NCI-H146 (cell line): ENCODE measurements at regions not wholly inside any gene's neighbourhood (a gene's known extent, or its start where the extent isn't known, plus 50 kb on each side); places are given as distances from the start of the nearest gene placed in this dataset.
"Not testable (repeated sequence)": the region's sequence is repeated elsewhere in the genome, so short reads cannot be mapped to it uniquely, and the experiment has no call there.

Experiments
- DNase-seq: peaks from one replicate; lab custom pipeline; 2025; lab: John Stamatoyannopoulos, UW

DNA sequence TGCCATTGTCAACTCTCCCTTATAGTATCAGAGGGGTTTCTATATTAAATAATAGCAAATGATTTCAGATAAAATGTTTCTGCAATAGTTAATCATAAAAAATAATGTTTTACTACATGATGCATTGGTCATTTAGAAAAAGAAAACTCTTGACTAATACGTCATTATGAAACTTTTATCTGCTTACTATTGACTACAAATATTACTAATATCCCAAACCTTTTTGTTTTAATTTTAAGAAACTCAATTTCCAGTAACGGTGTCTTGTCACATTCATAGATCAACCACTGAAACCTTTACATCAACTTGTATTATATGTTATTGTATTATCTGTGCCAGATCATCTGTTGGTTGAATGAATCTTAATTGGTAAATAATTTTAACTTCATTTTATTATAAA, 482.9 kb upstream of the SLC35B3 start:
- DNase-seq, result no peak

DNA sequence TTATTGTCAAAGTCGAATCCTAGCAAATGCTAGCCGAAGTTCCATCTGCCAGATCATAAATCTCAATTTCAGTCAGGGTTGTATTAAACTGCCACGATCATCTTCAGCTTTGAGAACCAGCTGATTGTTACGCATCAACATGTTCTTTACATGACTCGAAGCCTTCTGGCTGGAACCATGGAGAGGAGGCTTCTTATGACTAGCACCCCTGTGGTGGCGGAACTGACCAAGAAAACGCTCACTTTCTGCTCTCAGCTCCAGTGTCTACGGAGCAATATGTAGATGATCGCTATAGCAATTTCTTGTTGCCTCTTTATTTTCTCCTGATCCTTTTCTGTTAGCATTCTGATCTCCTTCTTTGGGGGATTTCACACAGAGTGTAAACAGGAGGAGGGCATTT, 479.4 kb upstream of the SLC35B3 start:
- no peak for DNase-seq

DNA sequence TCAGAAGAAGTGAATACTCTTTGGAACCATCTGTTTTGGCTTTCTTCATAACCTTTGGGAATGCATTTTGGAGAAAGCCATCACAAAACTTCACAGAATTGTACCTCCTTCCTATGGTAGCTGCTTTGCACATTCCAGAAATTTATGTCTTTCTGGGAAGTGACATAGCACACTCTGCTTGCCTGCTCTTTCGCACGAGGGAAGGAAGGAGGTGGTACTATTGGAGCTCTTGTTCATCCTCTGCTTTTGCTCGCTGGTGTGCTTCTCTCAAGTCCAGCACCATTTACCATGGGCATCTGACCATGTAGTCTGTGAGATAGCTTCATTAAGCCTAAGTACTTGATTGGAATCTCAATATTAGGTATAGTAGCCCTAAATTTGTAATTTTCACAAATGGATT, 473.3 kb upstream of the SLC35B3 start:
- DNase-seq, result no peak

DNA sequence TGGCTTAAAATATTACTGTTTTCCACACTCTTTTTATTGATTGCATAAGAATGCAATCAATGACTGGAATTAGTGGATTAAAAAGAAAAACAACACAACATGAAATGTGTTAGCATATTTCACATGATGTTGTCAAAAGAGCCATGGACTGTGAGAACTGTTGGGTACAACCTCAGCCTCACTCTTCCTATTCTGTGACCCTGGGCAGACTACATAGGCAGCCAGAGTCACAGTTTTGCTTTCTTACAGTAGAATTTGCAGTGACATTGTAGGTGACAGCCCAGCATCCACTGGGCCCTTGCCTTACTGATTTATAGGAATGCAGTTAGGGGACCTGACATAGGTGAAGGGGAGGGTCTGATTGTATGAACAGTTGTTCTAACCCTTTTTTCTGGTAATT, 471.4 kb upstream of the SLC35B3 start:
- DNase-seq, result no peak

DNA sequence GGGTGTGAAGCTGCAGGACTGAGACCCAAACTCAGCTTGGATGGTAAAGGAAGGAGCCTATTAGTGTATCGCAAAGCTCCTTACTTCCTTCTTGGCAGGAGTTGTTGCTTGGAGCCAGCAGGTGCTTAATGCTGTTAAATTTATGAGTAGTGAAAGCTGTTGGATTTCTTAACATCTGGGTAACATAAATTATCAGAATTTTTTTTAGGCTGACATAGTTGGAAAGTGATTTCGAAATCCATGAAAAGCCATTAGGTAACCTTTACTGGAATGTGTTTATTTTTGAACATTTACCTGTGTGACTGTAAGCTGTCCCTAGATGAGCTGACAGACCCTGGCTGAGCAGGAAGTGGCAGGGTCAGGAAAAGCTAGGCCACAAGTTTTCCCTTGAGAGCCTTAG, 470.4 kb upstream of the SLC35B3 start:
- no peak for DNase-seq

DNA sequence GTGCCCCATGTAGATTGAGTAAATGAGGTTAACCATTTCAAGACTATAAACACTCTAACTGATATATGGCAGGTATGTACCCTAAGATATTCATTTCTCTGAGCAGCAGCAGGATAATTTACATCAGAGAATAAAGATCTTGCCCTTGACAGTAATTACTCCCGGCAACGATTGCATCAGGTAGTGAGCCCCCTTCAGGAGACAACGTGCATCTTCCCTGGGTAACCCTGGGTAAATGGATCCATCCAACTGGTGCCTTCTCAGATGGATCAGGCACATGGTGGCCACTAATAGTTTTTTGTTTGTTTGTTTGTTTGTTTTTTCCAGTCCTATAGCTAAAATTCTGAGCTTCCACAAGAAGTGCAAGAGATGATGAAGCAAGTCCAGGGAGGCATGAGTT, 469.4 kb upstream of the SLC35B3 start:
- DNase-seq, result no peak

DNA sequence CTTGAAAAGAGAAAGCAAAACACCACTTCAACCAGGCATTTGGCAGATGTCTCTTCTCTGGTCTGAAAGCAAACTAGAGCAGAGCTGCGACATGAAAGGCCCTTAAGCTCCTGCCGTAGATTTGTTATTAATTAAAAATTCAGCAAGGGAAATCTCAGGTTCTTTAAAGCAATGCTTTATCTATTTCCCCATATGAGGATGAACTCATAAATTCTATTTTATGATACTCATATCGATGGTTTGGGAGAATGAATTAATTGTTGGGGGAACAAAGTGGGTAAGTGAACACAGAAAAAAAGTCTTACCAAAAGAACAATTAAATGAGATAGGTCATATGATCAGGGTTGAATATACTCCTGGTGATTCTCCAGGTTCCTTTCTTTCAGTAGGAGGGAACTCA, 464.7 kb upstream of the SLC35B3 start:
- DNase-seq, result no peak

DNA sequence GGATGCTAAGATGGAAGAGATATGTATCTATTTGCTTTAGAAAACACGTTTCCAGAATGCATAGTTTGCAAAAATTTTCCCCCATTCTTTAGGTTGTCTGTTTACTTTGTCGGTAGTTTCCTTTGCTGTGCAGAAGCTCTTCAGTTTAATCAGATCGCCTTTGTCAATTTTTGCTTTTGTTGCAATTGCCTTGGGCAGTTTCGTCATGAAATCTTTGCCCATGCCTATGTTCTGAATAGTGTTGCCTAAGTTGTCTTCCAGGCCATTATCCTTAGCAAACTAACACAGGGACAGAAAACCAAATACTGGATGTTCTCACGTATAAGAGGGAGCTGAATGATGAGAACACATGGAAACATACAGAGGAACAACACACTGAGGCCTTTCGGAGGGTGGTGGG, 454.2 kb upstream of the SLC35B3 start:
- DNase-seq, result no peak

DNA sequence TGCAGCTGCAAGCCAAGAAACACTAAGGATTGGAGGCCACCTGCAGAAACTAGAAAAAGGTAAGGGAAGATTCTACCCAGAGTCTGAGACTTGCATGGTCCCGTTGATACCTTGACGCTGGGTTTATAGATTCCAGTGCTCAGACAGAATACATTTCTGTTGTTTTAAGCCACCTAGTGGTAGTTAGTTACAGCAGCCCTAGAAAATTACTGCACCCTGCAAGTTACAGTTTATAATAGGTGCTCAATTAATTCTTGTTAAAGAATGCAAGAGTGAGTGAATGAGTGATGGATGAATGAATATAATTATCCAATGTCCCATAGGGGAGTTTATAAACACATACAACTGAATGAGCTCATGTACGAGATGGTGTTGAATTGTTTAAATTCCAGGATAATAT, 453.1 kb upstream of the SLC35B3 start:
- no peak for DNase-seq

DNA sequence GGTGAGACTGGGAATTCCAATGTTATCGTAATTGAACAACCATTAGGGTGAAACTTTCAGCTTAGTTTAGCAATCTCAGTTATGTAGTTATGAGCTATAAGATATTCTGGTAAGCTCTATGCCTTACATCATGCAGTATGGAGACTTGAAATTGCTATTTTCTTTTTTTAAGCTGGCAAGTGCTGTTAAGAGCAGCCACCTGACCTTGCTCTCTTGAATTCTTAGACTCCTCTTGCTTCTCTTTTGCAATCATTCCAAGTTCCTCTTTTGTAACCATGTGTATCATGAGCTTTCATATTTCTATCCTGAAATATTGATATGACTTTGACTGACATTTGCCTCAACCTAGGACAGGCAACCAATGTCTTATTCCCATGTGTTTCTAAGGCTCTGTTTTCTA, 446.3 kb upstream of the SLC35B3 start:
- no peak for DNase-seq

DNA sequence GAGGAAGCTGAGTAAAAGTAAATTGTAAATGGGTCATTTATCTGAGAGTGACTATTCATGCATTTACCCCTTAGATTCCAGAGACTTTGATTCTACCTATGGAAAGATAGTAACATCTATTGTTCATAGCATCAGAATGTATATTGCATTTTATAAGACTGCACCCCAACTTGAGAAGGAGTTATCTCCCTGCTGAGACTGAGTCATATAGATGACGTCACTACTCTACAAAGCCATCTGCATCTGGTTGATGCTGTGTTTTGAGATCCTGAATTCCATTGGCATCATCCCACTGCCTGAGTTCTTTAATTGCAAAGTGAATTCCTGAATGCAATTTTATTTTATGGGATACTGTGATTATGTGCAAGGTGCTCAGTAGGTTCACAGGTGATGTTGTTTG, 444.0 kb upstream of the SLC35B3 start:
- DNase-seq, result no peak

DNA sequence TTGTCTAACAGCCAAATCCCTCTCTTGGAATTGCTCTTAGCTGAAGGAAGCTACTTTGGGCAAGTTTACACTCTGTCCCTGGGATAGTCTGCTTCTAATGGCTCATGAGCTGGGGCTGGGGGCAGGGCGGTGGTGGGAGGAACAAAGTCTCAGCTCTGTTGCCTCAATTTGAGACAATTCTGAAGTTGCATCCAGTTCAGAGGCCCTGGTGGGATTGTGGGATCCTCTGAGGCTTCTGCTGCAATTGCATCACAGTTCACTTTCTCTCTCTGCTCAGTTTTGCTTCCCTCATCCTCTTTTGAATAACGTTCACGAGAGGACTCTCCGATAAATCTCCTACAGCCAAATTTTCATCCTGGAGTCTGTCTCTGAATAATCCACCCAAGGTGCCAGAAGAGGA, 440.6 kb upstream of the SLC35B3 start:
- no peak for DNase-seq

DNA sequence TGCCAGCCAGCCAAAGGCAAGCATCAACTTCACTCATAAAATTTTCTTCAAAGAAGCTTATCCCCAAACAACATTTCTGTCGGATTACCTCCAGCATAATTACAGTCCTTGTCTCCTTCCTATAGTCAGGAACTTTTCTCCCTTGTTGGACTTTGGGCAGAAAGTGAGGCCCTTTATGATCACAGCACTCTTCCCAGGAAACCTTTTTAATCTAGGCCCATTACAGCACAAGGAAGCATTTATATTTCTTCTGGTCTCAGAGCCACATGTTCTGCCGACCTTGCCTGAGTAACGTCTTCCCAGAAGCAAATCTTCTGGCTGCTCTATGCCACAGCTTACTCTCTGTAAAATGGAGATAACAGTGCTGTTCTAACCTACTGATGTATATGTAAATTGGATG, 437.2 kb upstream of the SLC35B3 start:
- DNase-seq, result no peak

DNA sequence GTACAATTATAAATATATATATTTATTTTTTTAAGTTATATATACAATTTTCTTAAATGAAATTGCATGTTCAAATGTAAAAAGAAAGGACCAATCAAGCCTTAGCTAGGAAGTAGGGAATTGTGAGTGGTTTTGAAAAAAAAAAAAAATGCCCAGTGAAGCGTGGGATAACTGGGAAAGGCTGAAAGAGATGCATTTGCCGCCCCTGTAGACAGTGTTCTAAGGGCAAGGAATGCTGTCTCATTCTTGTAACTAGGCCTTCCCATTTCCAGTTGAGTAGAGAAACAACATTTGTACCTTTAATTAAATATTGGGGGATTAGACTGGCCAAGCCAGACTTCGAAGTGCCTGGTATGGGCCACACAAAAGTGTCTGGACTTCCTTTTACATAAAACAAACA, 430.1 kb upstream of the SLC35B3 start:
- DNase-seq, result no peak

DNA sequence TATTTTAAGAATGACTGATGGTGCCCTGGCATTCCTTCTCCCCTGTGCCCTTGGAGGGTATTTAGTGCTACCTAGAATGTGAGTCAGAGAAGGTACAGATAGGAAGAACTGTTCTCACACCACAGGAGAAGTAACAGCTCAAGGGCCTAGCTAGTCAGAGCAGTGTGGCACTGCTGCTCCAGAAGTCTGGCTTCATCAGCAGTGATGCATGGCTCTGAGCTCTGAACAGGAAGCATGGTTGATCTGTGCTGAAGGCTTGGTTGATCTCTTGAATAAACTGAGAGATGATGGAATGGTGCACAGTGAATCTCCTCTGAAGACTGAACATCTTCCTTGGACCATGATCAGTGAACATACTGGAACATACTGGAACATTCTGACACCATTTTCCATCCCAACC, 425.3 kb upstream of the SLC35B3 start:
- no peak for DNase-seq

DNA sequence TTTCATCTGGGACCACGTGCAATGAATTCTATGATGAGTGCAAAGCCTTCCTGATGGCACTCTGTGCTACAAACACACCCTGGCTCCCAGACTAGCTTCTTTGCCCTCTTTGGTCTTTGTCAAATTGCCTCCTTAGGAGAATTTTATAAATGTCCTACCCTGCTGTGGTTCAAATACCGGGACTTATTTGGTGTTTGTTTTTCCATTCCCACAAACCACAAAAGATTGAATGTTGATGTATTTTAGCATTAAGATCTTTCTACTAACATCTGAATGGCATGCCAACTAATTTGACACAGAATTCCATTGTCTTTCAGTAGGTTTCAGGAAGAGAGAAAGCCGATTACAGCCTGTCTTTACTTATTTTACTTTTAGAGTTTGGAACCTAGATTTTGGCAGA, 424.2 kb upstream of the SLC35B3 start:
- no peak for DNase-seq

DNA sequence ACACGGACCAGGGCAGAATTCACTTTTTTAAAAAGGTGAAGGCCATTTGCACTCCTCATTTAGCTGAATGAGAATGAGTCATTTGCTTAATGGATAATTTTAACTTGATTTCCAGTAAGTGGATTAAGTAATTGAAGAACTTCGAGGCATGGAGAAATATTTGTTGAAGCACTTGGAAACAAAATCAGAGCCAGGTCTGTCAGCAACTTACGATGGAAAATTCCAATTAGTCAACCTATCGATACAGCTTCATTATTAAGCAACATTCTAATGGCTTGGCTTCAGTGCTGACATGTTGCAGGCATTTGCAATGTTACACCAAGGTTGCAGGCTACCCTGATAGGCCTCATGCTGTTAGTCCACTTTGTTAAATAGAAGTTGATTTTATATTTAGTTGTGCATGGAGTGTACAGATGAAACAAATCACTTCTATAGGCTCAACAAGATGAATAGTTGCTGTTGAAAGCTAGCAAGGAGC, 423.5 kb upstream of the SLC35B3 start:
- DNase-seq, result no peak

DNA sequence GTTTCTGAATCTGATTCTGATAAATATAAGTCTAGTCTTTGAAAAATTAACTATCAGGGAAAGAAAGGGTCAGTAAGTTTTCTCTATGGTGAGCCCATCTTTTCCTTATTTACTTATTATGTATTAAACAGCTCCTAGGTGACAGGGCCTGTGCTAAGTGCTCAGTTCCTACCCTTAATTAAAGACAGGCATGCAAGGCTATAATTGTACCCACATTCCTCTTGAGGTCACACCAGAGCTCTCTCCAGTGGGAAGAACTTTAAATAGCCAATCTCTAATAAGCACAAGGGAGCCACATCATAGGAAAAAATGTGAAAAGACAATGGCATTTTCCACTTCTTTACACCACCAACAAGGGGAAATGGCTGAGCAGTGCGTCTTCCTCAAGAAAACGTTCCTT, 421.8 kb upstream of the SLC35B3 start:
- no peak for DNase-seq

DNA sequence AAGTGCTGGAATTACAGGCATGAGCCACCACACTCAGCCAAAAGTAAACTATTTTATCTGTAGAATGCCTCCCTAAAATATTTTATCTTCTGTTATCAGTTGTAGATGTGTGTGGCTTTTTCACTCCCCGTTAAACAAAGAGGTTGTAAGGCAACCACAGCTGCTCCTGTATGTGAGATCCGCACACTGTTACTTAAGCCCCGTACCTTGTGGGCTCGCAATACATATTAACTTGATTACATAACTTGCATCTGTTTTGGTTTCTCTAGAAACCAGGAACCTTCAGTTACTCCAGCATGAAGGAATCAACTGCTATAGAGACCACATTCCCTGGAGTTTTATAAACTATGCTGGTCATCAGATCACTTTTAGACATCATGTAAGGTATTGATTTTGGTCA, 420.1 kb upstream of the SLC35B3 start:
- no peak for DNase-seq

DNA sequence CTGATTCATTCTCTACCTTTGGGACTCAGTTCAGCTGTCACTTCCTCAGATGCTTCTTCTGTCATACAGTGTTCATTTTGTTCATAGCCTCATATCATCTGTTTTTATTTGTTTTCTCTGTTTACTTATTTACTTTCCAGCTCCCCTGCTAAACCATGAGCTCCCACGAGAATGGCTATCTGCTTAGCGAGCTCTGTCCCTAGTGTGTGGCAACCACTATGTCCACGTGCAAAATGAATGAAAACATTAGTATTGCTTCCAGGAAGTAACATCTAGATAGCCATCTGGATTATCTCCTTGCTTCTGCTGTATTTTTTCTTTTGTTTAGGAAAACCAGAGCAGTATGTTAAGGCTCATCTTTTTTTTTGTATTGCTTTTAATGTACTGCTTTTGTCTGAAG, 417.0 kb upstream of the SLC35B3 start:
- DNase-seq, result no peak

DNA sequence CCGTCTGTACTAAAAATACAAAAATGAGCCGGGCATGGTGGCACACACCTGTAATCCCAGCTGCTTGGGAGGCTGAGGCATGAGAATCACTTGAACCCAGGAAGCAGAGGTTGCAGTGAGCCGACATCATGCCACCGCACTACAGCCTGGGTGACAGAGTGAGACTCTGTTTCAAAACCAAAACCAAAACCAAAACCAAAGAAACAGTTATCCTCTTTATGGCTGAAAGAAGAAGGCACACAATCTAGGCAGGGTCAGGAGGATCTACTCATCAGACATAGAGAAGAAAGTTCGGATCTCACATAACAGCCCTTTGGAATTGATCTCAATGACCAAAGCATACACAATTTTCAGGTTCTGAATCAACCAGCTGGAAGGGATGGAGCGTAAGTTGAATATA, 411.3 kb upstream of the SLC35B3 start:
- not testable (repeated sequence) for DNase-seq

DNA sequence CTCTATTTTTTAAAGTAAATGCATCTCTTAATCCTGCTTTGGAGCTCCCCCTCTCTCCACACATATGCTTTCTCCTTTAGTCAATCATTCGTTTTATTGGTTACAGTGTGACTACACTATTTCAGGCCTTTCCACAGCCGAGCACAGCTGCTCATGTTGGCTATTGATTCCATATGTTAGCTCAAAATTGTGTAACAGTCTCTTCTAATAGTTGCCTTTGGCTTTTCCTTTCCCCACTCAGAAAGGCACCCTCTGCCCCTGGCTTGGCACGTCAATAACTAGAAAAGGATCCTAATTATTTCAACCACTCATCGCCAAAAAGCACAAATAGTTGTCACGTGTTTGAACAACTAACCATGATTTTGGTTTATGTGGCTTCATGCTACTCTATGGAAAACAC, 410.3 kb upstream of the SLC35B3 start:
- DNase-seq, result no peak

DNA sequence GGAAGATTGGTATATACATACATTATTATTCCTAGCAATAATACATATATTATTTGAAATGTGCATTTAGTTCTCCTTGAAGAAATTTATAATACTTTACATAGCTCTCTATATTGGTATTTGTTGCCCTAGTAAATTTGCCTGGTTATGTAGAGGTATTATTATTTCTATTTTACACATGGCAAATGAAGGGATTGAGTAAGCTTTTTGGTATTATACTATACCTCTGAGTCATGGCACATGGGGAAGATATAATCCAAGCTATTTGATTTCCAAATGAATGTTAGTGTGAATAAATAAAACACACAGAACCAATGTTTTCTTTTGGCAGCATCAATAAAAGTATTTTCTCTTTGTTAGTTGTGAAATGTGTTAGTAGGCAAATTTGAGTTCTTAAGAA, 409.6 kb upstream of the SLC35B3 start:
- DNase-seq, result no peak

DNA sequence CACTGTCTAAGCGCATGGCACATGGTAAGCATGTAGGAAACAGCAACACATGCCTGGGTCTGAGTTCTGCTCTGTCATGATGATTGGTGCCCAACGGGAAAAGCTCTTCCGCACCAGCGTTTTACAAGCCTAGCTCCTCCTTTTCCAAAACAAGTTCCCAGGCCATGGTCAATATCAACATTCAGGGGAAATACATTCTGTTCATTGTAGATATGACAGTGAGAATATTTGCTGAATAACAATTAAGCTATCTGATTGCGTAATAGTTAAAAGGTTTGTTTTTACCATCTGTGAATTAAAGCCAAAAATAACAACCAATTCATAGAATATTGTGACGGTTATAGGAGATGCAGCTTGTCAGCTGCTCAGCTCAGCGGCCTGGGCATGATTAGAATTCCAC, 404.3 kb upstream of the SLC35B3 start:
- DNase-seq, result no peak

DNA sequence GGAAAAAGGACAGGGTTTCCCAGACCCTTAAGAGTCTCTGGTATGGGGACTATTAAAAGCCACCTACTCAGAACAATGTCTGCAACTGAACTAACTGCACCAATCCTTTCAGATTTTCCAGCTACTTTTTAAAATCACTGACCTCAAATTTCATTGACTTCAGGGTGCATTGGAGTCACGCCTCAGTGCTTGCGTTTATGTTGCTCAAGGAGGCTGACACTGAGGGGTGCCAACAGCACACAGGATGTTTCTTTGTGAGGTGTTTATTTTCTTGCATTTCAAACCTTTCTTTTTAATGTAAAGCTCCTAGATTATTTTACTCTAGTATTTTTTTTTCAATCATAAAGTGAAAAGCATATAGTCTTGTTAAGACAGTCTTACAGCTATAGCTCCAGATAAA, 402.0 kb upstream of the SLC35B3 start:
- no peak for DNase-seq
